ENCODE measurements at regions not wholly inside any gene's neighbourhood (a gene's known extent, or its start where the extent isn't known, plus 50 kb on each side); places are given as distances from the start of the nearest gene placed in this dataset.

- DNase-seq, result no peak
Observed at GRCh38 chr1:234554218-234554697, 55.7 kb downstream of the IRF2BP2 start.

- no peak for DNase-seq
Observed at GRCh38 chr1:234553240-234554188, 56.5 kb downstream of the IRF2BP2 start.

- DNase-seq, result no peak
Observed at GRCh38 chr1:234551032-234551378, 59.0 kb downstream of the IRF2BP2 start.

- no peak for DNase-seq
Observed at GRCh38 chr1:234550341-234551031, 59.5 kb downstream of the IRF2BP2 start.

- DNase-seq, result no peak
Observed at GRCh38 chr1:234549447-234550021, 60.4 kb downstream of the IRF2BP2 start.

- DNase-seq, result no peak
Observed at GRCh38 chr1:234546890-234547788, 62.8 kb downstream of the IRF2BP2 start.

- no peak for DNase-seq
Observed at GRCh38 chr1:234546387-234546704, 63.6 kb downstream of the IRF2BP2 start.

GRCh38 chr1:234545517-234546386 is 64.2 kb downstream of the IRF2BP2 start:
- no peak for DNase-seq

GRCh38 chr1:234544087-234544579 is 65.2 kb upstream of the TARBP1 start:
- peak in 2 of 5 donors; percentile 18 to 33 for DNase-seq

- no peak for DNase-seq
Observed at GRCh38 chr1:234543442-234544086, 64.6 kb upstream of the TARBP1 start.

- DNase-seq, result no peak
Observed at GRCh38 chr1:234542211-234542850, 63.4 kb upstream of the TARBP1 start.

- no peak for DNase-seq
Observed at GRCh38 chr1:234541286-234541975, 62.5 kb upstream of the TARBP1 start.

GRCh38 chr1:234540404-234540762 is 61.4 kb upstream of the TARBP1 start:
- no peak for DNase-seq

GRCh38 chr1:234539666-234540403 is 60.9 kb upstream of the TARBP1 start:
- DNase-seq, result no peak

GRCh38 chr1:234538930-234539649 is 60.1 kb upstream of the TARBP1 start:
- DNase-seq, result no peak

- DNase-seq, result no peak
Observed at GRCh38 chr1:234538062-234538731, 59.2 kb upstream of the TARBP1 start.

GRCh38 chr1:234537236-234537635 is 58.3 kb upstream of the TARBP1 start:
- no peak for DNase-seq

GRCh38 chr1:234536741-234537140 is 57.8 kb upstream of the TARBP1 start:
- DNase-seq, result no peak

Measured in T-helper 1 cell (primary cell).